Suprapubic skin (tissue), 4 donors: ENCODE measurements at regions not wholly inside any gene's neighbourhood (a gene's known extent, or its start where the extent isn't known, plus 50 kb on each side); places are given as distances from the start of the nearest gene placed in this dataset.

Experiments used
- DNase-seq, 2 donors: peaks; one replicate each; pipeline ENCODE4 v3.0.0-alpha.2; 2019; ENCODE audit warnings: low spot score in 2 of 2
- H3K27ac ChIP-seq: fragments of 200-600 bp; sonication (generic); one replicate; pipeline ENCODE4 v1.5.1; 2019
- H3K27me3 ChIP-seq: fragments of 200-600 bp; sonication (generic); one replicate; pipeline ENCODE4 v1.5.1; 2019
- H3K36me3 ChIP-seq: fragments of 200-600 bp; sonication (generic); one replicate; pipeline ENCODE4 v1.5.1; 2019
- H3K4me1 ChIP-seq: fragments of 200-600 bp; sonication (generic); one replicate; pipeline ENCODE4 v1.5.1; 2019
- H3K4me3 ChIP-seq: fragments of 200-600 bp; sonication (generic); one replicate; pipeline ENCODE4 v1.5.1; 2019; ENCODE audit warnings: mild to moderate bottlenecking
- H3K9me3 ChIP-seq: fragments of 200-600 bp; sonication (generic); one replicate; pipeline ENCODE4 v1.5.1; 2019
- CTCF ChIP-seq, 2 donors: fragments of 200-600 bp in 1 of 2; fragments of 450-650 bp in 1 of 2; sonication (generic) in 1 of 2; IDR thresholded peaks; one replicate each; pipeline ENCODE4 v1.5.1; 2016 to 2019; ENCODE audit warnings: antibody characterized with exemption in 2 of 2, mild to moderate bottlenecking in 1 of 2, moderate library complexity in 1 of 2
- EP300 ChIP-seq: sonication (generic); formaldehyde crosslinking; IDR thresholded peaks from one replicate; pipeline ENCODE4 v1.6.1; 2017; ENCODE audit warnings: antibody characterized with exemption
- POLR2A ChIP-seq, 2 donors: fragments of 450-650 bp; IDR thresholded peaks; one replicate each; pipeline ENCODE4 v1.6.1; 2017; ENCODE audit warnings: antibody characterized with exemption in 2 of 2, mild to moderate bottlenecking in 2 of 2, moderate library complexity in 2 of 2
- POLR2AphosphoS5 ChIP-seq, 3 donors: sonication (generic); formaldehyde crosslinking; IDR thresholded peaks; one replicate each; pipeline ENCODE4 v1.6.1; 2017; ENCODE audit warnings: antibody characterized with exemption in 3 of 3
- WGBS: methylation state at CpG from one replicate; pipeline ENCODE4 v1.1.5; 2018; 5-methylcytosine and 5-hydroxymethylcytosine counted together

- H3K4me1 ChIP-seq: no peaks in the 10 kb centered on the region
- no peaks in the 10 kb centered on the region for H3K9me3 ChIP-seq
- TF ChIP-seq CTCF (IDR thresholded peaks at IDR 0.05) (no peak), POLR2A (IDR thresholded peaks at IDR 0.05) (no peak), POLR2AphosphoS5 (IDR thresholded peaks at IDR 0.05) (no peak), EP300 (no peak)
- H3K27me3 ChIP-seq: no peaks in the 10 kb centered on the region
- 0% methylated on average over 1 of the region's 1 CpG for WGBS
- DNase-seq: no peak
- no peak overlapping the region for H3K27ac ChIP-seq
- H3K36me3 ChIP-seq: no peaks in the 10 kb centered on the region
- no peak overlapping the region for H3K4me3 ChIP-seq
Measured at GRCh38 chr6:81511423-81511822, 241.1 kb downstream of the TENT5A start.

GRCh38 chr6:81495999-81496398 lies 256.5 kb downstream of the TENT5A start:
- TF ChIP-seq POLR2A (IDR thresholded peaks at IDR 0.05) (no peak), CTCF (IDR thresholded peaks at IDR 0.05) (no peak), POLR2AphosphoS5 (IDR thresholded peaks at IDR 0.05) (no peak), EP300 (no peak)
- Histone ChIP-seq H3K36me3 (no peaks in the 10 kb centered on the region), H3K27ac (no peak overlapping the region), H3K4me3 (no peak overlapping the region), H3K9me3 (no peaks in the 10 kb centered on the region), H3K4me1 (no peaks in the 10 kb centered on the region), H3K27me3 (no peaks in the 10 kb centered on the region)
- no peak for DNase-seq
- 77% methylated on average over 1 of the region's 1 CpG for WGBS

GRCh38 chr6:81491454-81492101 lies 260.9 kb downstream of the TENT5A start:
- no peaks in the 10 kb centered on the region for H3K4me1 ChIP-seq
- H3K27me3 ChIP-seq: no peaks in the 10 kb centered on the region
- DNase-seq: no peak
- no peak overlapping the region for H3K4me3 ChIP-seq
- no peaks in the 10 kb centered on the region for H3K9me3 ChIP-seq
- no peaks in the 10 kb centered on the region for H3K36me3 ChIP-seq
- TF ChIP-seq CTCF (IDR thresholded peaks at IDR 0.05) (no peak), POLR2AphosphoS5 (IDR thresholded peaks at IDR 0.05) (no peak), POLR2A (IDR thresholded peaks at IDR 0.05) (no peak), EP300 (no peak)
- H3K27ac ChIP-seq: no peak overlapping the region

GRCh38 chr6:81487489-81487888 lies 265.0 kb downstream of the TENT5A start:
- no peak for DNase-seq
- H3K27ac ChIP-seq: no peak overlapping the region
- no peaks in the 10 kb centered on the region for H3K36me3 ChIP-seq
- 70% methylated on average over 1 of the region's 1 CpG for WGBS
- H3K4me3 ChIP-seq: no peak overlapping the region
- TF ChIP-seq POLR2A (IDR thresholded peaks at IDR 0.05): no peak
- TF ChIP-seq POLR2AphosphoS5 (IDR thresholded peaks at IDR 0.05): no peak
- no peak for TF ChIP-seq CTCF (IDR thresholded peaks at IDR 0.05)
- TF ChIP-seq EP300: no peak
- H3K27me3 ChIP-seq: no peaks in the 10 kb centered on the region
- no peaks in the 10 kb centered on the region for H3K4me1 ChIP-seq
- no peaks in the 10 kb centered on the region for H3K9me3 ChIP-seq

GRCh38 chr6:81486234-81486633 lies 266.2 kb downstream of the TENT5A start:
- Histone ChIP-seq H3K4me3 (no peak overlapping the region), H3K36me3 (no peaks in the 10 kb centered on the region), H3K27ac (no peak overlapping the region), H3K27me3 (no peaks in the 10 kb centered on the region), H3K4me1 (no peaks in the 10 kb centered on the region), H3K9me3 (no peaks in the 10 kb centered on the region)
- whole genome bisulfite sequencing: 81% methylated on average over 1 of the region's 1 CpG
- TF ChIP-seq EP300: no peak
- TF ChIP-seq POLR2AphosphoS5 (IDR thresholded peaks at IDR 0.05): no peak
- DNase-seq: no peak

- H3K4me1 ChIP-seq: no peaks in the 10 kb centered on the region
- H3K27ac ChIP-seq: no peak overlapping the region
- no peaks in the 10 kb centered on the region for H3K36me3 ChIP-seq
- no peak for TF ChIP-seq CTCF (IDR thresholded peaks at IDR 0.05)
- TF ChIP-seq POLR2AphosphoS5 (IDR thresholded peaks at IDR 0.05): no peak
- TF ChIP-seq POLR2A (IDR thresholded peaks at IDR 0.05): no peak
- TF ChIP-seq EP300: no peak
- no peak for DNase-seq
- no peak overlapping the region for H3K4me3 ChIP-seq
- no peaks in the 10 kb centered on the region for H3K9me3 ChIP-seq
- no peaks in the 10 kb centered on the region for H3K27me3 ChIP-seq
Measured at GRCh38 chr6:81485395-81485794, 267.1 kb downstream of the TENT5A start.
